ENCODE measurements at regions not wholly inside any gene's neighbourhood (a gene's known extent, or its start where the extent isn't known, plus 50 kb on each side); places are given as distances from the start of the nearest gene placed in this dataset.

DNA sequence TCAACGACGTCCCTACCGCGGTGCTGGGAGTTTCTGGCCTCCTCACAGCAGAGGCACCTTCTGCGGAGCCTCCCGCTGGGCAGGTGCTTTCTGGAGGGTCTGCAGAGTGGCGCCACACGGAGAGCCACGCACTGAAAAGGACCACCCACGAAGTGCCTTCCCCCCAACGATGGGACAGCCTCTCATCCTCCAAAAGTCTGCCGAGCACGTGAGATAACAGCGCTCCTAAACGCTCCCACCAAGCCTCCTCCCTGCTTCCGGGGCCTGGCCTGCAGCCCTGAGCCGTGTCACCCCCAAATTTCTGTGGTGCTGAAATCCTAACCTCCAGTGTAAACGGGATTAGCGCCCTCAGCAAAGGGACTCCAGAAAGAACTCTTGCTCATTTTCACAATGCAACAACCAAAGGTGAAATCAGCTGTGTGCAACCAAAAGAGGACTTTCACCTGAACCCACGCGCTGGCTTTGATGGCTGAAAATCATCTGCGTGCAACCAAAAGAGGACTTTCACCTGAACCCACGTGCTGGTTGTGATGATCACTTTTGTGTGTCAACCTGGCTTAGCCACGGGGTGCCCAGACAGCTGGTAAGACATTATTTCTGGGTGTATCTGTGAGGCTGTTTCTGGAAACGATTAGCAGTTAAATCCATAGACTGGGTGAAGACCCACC, 924.6 kb downstream of the BRD1 start:
- DNase-seq, result no peak

DNA sequence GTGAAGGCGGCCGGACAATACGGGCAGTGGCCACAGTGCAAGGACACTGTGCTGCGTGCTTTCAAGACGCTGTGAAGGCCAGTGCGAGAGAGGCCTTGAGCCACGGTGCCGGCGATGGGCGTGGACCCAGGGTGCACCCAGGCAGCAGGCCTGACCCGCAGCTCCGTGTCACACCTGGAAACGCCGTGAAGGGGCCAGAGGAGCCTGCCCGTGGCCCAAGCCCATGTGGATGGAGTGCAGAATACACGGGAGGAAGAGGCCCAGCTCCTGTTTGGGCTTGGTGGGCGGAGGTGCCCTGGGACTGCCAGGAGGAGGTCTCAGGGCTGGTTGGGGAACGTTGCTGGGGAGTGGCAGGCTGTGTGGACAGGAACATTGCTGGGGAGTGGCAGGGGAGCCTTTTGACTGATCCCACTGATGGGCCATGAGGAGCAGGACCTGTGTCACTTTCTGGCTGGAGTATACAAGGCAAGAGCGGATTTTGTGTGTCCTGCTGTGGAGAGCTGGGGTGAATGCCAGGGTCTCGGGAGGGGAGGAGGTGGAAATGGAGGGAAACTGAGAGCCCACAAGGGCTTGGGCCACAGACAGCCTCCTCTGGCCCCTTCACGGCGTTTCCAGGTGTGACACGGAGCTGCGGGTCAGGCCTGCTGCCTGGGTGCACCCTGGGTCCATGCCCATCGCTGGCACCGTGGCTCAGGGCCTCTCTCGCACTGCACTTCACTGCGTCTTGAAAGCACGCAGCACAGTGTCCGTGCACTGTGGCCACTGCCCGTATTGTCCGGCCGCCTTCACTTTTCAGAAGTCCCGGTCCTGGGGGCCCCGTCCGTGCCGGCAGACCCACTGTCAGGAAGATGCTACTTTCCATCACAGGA, 925.4 kb downstream of the BRD1 start:
- DNase-seq, result no peak

DNA sequence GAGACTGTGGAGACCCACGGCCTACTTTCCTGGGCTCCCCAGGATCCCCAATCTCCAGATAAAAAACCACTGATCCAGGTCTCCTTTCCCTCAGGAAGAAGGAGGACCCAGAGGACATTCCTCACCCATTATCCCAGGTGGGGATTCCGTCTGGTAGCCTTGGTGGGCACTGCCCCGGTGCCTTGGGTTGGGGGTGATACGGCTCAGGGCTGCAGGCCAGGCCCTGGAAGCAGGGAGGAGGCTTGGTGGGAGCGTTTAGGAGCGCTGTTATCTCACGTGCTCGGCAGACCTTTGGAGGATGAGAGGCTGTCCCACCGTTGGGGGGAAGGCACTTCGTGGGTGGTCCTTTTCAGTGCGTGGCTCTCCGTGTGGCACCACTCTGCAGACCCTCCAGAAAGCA, 926.3 kb downstream of the BRD1 start:
- no peak for DNase-seq

DNA sequence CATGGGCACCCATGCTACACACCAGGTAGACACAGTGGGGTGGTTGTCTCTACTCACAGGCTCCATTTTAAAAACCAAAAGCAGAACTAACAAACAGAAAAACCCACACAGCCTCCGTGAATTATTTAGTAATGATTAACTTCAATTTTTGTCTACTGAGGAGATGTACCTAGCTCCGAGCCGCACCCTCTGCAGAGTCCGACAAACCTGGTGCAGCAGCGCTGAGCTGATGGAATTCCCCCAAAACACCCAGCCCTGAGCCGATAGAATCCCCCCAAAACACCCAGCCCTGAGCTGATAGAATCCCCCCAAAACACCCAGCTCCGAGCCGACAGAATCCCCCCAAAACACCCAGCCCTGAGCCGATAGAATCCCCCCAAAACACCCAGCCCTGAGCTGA, 927.0 kb downstream of the BRD1 start:
- no peak for DNase-seq

DNA sequence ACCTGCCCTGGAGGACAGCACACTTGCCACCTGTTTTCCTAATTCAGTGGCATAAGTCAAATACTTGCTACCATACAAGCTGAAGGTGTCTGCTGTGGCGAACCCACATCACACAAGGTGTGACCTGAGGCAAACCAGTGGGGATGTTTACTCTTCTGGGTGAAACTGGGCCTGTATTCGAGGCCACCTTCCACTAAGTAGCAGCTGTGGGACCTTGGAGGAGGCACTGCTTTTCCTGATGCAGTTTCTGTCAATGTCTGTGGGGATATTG, 927.4 kb downstream of the BRD1 start:
- DNase-seq, result no peak

DNA sequence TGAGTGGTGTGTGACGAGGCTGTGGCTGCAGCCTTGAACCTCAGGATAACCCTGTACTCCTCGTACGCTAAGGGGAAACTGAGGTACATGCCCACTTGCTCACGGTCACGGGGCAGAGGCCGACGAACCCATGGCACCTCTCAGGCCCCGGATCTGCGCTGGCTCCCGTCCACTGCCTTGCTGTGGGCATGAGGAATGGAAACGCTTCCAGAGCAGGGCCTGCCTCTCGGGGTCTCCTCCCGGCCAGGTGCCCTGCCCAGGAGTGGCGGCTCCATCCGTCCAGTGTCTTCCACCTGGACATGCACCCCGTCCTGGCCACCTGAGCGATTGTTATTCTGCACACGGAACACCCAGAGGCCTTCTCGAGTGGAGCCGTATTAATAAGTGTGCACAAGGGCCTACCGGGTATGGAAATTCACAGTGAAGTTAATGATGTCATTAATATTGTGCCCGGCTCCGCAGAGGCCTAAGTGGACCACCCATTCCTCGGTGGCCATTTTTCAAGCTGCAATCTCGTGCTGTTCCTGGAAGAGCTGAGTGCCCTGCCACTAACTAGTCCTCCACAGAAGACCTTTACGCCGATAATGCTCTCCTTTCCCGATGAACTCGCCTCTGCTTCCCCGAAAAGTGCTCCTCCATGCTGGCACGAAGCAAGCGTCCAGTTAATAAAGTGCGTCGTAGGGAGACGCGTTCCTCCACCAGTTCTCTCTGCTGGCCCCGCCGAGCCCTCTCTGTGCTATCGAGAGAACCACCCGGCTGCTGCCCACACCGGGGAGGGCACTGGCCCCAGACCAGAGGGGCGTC, 927.9 kb downstream of the BRD1 start:
- DNase-seq, result no peak

DNA sequence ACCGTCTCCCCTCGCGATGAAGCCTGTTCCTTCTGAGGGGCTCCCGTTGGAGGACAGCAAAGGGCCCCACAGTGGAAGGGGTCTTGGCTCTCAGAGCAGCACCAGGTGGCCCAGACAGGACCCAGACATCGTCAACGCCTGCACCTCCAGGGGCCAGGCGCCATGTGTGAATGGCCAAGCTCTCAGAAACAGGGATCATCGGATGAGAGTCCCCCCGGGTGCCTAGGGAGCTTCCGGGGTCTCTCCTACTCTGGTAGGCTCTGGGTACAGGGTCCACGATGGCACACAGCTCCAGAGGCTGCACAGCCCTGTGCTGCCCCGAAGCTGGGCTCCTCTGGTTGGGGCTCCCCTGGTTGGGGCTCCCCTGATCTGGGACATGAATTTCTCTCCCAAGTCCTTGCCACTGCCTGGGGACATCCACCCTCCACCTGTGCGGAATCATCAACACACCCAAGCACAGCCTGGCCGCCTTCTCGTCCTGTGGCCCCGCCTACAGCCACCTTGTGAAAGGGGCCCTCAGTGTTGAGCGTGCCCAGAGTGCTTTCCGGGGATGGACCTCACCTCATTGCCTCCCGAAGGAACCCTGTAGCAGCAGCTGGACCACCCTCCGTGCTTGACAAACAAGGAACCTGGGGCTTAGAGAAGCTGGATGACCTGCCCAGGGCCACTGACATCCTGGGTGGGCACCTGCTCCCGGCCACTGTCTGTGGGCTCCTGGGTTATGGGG, 929.0 kb downstream of the BRD1 start:
- DNase-seq, result no peak

DNA sequence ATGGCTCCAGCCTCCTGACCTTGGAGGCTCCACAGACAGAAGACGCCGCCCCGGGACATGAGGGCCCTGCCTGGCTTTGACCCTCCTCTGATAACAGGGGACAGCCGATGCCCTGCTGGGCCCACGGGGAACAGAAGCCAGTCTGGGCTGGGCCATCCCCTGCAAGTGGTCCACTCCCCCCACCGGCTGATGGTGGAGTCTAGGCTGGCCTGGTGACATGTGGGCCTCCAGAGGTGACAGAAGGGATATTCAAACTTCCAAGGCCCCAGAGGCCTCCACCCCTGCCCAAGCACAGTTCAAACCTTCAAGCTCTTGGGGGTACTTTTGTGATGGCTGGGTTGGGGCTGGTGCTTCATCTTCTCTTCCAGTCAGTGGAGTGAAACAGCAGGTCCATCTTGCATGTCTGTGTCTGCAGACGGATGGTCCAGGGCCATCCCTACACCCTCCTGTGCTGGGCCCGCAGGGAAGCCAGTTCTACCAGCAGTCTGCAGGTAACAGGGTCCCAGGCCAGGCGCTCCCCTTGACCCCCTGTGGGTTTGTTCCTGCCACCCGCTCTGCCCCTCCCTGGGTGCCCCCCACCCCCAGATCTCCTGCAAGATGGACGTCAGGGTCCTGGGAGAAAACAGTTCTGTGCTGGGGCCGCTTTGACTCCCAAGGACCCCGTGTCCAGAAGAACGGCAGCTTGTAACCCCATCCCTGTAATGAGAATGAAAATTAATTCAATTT, 929.9 kb downstream of the BRD1 start:
- no peak for DNase-seq

DNA sequence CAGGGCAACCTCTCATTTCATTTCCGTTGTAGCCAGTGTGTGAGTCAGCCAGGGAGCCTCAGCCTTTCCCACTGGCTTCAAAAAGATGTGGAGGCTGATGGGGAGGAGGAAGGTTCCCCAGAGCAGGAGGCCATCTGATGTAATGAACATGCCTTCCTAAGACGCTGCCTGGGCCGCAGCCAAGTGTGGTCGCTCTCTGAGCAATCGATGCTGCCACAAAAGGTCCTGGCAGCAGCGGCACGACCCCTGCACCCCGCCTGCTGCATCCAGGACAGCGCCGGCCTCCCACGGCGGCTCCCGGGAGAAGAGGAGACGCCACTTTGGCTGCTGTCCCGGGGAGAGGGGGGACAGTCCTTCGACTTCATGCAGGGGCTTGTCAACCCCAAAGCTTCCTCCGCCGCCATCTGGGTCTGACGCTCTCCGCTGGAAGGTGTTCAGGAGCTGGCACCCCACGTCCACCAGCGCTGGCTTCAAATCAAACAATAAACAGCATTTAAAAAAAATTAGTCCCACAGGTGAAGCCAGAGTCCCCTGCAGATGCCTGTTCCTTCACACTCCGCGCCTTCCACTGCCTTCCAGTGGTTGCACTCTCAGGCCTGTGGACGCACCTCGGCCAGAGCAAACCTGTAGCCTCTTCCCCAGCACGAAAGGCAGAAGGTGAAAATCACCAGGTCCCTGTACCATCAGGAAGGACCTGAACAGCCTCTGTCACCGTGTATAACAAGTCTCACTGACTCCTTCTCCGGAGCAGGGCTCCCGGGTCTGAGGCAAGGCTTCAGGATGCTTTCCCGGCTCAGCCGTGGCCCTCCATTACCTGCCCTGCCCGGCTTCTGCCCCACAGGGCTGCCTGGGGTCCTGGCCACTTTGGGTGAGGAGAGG, 930.7 kb downstream of the BRD1 start:
- DNase-seq, result no peak

DNA sequence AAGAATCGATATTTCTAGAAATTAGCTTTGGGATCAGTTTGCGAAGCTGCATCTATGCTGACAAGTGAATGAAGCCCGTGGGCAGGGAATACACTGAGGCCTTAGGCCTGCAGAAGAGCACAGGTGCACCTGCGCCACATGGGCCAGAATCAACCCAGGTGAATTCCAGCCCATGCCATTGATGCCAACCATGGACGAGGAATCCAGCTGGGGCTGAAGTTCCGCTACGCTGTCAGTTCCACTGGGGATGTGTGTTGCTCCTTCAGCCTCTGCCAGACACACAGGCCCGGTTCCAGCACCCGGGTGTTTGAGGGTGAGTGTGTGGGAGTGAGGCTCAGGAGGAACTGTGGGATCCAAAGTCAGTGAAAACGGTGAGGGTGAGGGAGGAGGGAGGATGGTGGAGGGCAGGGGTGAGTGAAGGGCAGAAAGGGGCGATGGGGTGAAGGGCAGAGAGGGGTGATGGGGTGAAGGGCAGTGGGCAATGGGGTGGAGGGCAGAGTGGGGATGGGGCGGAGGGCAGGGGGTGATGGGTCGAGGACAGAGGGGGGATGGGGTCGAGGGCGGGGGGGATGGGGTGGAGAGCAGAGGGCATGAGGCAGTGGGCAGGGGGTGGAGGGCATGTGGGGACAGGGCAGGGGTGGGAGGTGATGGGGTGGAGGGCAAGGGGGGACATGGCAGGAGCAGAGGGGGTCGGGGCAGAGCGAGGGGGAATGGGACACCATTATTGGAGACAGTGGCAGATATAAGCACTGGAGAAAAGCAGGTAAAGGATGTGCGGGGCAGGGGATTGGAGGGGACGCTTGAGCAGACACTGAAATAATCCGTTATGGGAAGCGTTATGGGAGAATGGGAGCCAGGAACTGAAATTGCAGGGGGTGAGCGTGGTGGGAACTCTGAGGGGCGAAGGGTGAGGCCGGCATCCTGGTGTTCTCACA, 931.6 kb downstream of the BRD1 start:
- DNase-seq, result no peak

DNA sequence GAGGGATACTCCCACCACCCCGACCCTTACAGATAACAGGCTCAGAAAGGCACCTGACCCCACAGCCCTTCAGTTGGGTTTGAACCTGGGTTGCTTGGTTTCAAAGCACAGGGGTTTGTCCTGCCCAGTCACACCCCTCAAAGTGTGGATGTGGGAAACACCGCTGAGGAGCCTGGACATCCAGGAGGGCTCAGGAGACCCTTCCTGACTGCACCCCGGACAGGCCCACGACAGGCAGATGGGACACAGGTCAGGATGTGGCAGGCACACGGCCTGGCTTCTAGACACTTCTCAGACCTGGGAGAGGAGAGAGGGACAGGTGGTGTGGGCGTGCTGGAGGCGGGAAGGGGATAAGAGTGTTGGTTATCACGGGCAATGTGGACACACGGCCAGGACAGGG, 932.3 kb downstream of the BRD1 start:
- no peak for DNase-seq

DNA sequence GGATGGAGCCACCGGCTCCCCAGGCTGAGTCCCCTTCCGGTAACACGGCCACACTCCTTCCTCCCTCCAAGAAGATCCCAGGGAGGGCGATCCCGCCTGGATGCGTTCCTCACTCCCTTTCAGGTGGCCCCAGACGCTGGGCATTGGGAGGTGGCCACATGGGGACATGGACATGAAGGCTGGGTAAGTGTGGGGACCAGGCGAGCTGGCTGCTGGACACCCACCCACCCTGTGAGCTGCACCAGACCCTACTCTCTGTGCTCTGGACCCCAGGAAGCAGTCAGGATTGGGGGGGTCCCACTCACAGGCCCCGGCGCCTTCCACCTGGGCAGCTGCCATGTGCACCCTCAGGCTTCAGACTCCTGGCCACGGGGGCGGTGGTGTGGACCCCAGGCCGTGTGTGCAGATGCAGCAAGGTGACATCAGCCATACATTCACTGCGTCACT, 932.8 kb downstream of the BRD1 start:
- no peak for DNase-seq

DNA sequence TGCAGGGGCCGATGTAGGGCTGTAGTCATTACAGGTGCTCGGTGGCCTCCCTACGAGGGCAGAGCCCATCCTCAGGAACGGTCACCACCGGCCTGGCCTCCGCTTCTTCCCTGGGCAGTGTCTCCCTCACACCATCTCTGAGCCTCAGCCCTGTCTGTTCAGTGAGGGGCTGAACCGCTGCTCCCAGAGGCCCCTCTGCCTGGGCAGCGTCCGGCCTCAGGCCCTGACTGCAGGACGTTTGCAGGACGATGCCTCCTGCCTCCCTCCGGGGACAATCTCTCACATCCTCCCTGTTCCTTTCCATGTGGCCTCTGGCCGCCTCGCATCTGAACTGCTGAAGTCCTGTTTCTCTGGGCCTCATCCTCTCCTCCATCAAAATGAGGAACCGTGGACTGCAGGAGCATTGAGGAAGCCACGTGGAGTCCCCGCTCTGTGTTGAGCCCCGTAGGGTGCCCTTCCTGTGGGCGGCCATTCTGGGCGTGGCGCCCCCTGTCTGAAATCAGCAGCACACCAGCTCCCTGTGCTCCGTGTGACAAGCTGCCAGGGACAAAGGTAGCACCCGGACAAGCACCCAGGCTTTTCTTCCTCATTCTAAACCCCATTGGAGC, 933.5 kb downstream of the BRD1 start:
- no peak for DNase-seq

DNA sequence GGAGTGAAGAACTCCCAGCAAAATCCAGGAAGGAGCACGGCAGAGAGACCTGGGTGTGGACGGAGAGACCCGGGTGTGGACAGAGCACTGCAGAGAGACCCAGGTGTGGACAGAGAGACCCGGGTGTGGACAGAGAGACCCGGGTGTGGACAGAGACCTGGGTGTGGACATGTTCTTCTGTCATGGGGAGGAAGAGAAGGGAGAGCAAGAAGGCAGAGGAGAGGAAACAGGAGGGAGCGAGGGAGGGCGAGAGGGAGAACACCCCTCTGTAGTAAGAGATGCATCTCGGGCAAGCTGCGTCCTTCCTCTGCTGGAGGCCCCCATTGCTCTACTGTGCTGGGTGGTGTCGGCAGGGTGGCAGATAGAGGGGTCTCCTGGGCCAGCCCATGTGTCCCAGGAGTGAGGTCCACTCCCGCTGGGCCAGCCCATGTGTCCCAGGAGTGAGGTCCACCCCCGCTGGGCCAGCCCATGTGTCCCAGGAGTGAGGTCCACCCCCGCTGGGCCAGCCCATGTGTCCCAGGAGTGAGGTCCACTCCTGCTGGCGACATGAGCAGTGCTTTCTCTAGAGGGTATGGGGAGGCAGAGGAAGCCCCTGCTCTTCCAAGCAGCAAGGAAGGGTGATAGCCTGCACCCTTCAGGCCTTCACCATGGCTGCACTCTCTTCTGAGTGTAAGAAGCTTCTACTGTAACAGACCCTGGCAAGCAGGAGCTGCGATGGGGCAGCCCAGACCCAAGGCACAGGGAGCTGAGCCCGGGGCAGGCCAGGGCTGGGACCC, 934.2 kb downstream of the BRD1 start:
- no peak for DNase-seq

DNA sequence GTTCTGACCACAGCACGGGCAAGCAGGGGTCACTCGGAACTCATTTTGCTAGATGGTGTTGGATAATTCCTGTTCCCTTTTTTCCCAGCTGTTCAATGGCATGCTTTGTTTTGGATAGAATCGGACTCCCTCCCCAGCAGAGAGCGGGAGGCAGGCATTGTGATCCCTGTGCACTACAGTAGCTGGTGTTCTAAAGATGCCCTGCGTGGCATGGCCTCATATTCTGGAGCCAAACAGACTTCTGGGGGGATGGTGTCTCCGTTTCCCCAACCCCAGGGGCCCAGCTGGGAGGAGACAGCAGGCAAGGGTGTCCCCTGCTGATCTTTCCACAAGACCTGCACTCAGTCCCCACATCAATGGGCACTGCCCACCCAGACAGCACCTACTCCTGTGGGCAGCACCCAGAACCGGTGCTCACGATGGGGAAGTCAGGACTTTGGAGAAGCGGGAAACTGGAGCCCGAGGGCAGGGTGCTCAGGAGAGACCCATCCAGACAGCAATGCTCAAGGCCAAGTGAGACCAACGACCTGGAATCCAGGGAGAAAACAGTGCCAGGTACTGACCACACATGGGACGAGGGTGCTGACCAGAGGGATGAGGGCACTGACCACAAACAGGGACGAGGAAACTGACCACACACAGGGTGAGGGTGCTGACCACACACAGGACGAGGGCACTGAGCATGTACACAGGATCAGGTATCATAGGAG, 934.9 kb downstream of the BRD1 start:
- DNase-seq, result no peak

DNA sequence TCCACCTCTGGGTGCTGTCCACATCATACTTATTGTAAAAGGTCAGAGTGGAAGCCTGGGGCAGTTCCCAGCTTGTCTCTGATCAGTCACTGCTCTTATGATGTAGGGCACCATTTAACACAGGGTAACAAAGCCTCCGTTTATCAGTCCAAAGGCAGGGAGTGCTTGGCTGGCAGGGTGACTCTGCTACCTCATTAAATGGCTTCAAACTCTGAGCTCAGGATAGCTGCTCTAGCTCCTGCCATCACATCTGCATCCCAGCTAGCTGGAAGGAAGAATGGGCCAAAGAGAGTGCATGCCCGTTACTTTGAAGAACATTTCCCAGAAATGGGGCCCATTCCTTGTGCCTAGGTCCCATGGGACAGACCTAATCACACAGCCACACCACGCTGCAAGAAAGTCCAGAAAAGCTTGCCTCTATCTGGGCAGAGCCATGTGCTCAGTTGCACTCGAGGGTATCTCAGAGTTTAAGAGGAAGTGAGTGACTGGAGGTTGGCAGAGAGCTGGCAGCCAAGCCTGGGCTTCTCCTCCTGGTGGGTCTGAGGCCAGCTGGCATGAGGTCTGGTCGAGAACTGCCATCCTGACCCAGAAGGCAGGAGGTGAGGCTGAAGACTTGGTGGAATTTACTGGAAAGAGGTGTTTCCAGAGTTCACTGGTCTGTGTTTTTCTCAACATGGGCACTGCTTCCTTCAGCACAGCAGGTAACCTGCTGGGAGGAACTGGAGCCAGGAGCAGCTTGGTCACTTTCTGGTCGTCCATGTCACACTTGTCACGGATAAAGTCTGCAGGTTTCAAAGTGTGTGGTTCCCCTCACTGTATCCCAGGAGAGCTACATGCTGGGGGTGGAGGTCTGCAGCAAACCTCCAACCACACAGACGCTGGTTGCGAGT, 935.7 kb downstream of the BRD1 start:
- no peak for DNase-seq

Data from stimulated activated CD4-positive, alpha-beta T cell treated with anti-CD3 and anti-CD28 coated beads, Interleukin-4, amount 100 ng/mL, for 24 hours (primary cell).